ELF-1 (cell line): ENCODE measurements at regions not wholly inside any gene's neighbourhood (a gene's known extent, or its start where the extent isn't known, plus 50 kb on each side); places are given as distances from the start of the nearest gene placed in this dataset.
A peak's percentile ranks its signal among the peaks of the same experiment; 100 is the strongest.

Source experiments
- DNase-seq: peaks from one replicate; pipeline ENCODE4 v3.0.0-alpha.2; 2016; ENCODE audit warnings: low read depth, low spot score

GRCh38 chr15:47824147-47824546 lies 106.8 kb downstream of the SEMA6D start:
- no peak for DNase-seq

- no peak for DNase-seq
These were observed 112.4 kb downstream of the SEMA6D start for GRCh38 chr15:47829667-47830066.

GRCh38 chr15:47834093-47834492 lies 116.8 kb downstream of the SEMA6D start:
- no peak for DNase-seq

GRCh38 chr15:47839233-47839825 lies 122.0 kb downstream of the SEMA6D start:
- DNase-seq: no peak

- no peak for DNase-seq
These were observed 125.9 kb downstream of the SEMA6D start for GRCh38 chr15:47843124-47843663.

GRCh38 chr15:47844437-47844836 lies 127.1 kb downstream of the SEMA6D start:
- DNase-seq: no peak

GRCh38 chr15:47846128-47846868 lies 129.0 kb downstream of the SEMA6D start:
- DNase-seq: no peak

GRCh38 chr15:47846876-47847275 lies 129.6 kb downstream of the SEMA6D start:
- DNase-seq: no peak

GRCh38 chr15:47856071-47856470 lies 138.8 kb downstream of the SEMA6D start:
- DNase-seq: no peak

- DNase-seq: no peak
These were observed 139.9 kb downstream of the SEMA6D start for GRCh38 chr15:47857014-47857775.

- no peak for DNase-seq
These were observed 140.5 kb downstream of the SEMA6D start for GRCh38 chr15:47857776-47858167.

- DNase-seq: peak; percentile 14
These were observed 144.0 kb downstream of the SEMA6D start for GRCh38 chr15:47861111-47861903.

- DNase-seq: no peak
These were observed 145.1 kb downstream of the SEMA6D start for GRCh38 chr15:47862402-47862801.

- DNase-seq: no peak
These were observed 149.1 kb downstream of the SEMA6D start for GRCh38 chr15:47866446-47866845.

- DNase-seq: no peak
These were observed 153.1 kb downstream of the SEMA6D start for GRCh38 chr15:47870300-47870955.

GRCh38 chr15:47870956-47871625 lies 153.8 kb downstream of the SEMA6D start:
- DNase-seq: no peak

- DNase-seq: no peak
These were observed 154.9 kb downstream of the SEMA6D start for GRCh38 chr15:47872208-47872607.

GRCh38 chr15:47872869-47873432 lies 155.6 kb downstream of the SEMA6D start:
- no peak for DNase-seq

GRCh38 chr15:47876986-47877385 lies 159.7 kb downstream of the SEMA6D start:
- DNase-seq: no peak

- DNase-seq: no peak
These were observed 160.5 kb downstream of the SEMA6D start for GRCh38 chr15:47877836-47878235.
